Posterior vena cava (tissue), 2 donors: ENCODE measurements at regions not wholly inside any gene's neighbourhood (a gene's known extent, or its start where the extent isn't known, plus 50 kb on each side); places are given as distances from the start of the nearest gene placed in this dataset.

Source experiments
- DNase-seq: peaks from one replicate; pipeline ENCODE4 v3.0.0-alpha.2; 2020; ENCODE audit warnings: low spot score
- intact Hi-C, 2 donors: fragments of 100-400 bp; cut with DNase I; formaldehyde crosslinking; loops; one replicate each; pipeline versions ENCODE4 v1.14.1 to v1.14.2; 2022 to 2023
- donor health status: DM: yes; HTN: yes; CAD: no.
- donor health status: DM: yes; HTN: yes; CAD: no.

DNA sequence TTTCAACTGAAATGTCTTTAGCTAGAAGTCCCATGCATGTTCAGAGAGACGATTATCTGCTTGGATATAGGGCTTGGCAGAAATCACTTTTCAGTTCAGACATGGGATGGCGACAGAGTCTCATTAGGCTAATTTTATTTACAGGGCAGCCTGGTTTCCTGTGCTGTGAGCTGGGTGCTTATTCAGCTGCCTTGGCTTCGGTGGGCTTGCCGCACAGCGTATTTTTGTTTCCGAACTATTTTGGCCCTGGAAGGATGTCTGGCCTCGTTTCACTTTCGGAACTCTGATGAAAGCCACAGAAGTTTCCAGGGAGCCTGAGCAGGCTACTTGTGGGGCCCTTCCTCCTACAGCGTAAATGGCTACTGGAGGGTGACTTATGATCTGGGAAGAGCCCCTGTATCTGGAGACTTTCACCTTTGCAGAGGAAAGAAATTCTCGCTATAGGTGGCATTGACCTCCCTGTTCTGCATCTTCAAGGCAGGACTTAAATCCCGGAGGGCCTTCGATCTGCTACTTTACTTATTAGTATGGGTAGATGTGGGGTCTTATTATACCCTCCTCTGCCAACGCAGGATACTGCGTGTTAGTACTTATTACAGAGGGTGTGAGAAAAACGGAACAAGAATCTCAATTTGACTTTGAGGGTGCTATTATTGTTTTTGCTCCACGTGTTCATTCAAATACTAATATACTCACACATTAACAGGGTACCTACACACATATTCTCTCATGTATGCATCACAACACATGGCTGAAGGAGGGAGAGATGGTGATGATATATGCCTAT is 364.0 kb upstream of the RBMS3 start:
- DNase-seq = peak; percentile 84
- intact Hi-C loops = loop anchor here in 1 of 2 donors (10.0 kb wide), 1 partner anchor 848 kb away; no protein-coding TSS in a partner anchor

GRCh38 chr3:28917895-28918475 is 362.9 kb upstream of the RBMS3 start:
- intact Hi-C loops = loop anchor here in 1 of 2 donors (10.0 kb wide), 1 partner anchor 847 kb away; no protein-coding TSS in a partner anchor
- DNase-seq = no peak

DNA sequence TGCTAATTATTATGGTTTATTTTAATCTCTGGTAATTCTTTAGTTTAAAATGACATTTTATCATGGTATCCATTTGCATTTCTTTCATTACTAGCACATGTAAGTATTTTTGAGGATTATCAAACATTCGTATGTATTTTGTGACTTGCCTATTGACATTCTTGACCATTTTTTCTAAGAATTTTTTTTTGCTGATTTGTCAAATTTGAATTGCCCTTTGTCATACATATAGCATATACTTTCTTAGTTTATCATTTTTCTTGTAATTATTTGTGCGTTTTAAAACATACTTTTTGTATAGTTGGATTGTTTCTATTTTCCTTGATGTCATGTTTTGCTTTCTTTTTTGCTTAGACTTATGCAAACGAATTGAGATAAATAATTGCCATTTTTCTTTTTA is 358.5 kb upstream of the RBMS3 start:
- no peak for DNase-seq
- intact Hi-C loops = no loop called here

- intact Hi-C loops = no loop called here
- DNase-seq = no peak
Observed at GRCh38 chr3:28923994-28924393, 356.9 kb upstream of the RBMS3 start.

DNA sequence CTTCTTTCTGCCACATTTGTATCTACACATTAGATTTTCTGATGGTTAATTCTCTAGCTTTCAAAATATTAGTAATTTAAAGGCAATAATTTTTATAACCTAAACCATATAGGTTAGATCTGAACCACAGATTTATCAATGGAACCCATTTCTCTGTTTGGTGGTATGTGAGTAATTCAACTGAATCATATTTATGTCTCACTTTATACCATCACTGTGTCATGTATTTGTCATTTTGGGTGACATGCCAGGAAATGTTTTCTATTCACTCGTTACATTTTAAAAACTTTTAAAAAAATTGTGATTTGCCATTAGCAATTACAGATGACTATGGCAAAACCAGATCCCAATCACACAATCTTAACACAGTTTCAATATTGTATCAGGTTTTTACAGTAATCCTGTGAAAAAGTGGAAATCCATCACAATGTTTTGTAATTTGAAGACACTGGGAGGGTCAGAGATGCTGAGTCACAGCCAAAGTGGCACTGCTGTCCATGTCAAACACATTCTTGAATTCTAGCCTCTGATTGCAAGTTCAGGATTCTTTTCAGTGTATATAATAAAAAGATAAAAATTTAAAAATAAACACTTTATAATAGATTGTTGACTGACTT is 356.0 kb upstream of the RBMS3 start:
- intact Hi-C loops = no loop called here
- no peak for DNase-seq

GRCh38 chr3:28933337-28933736 is 347.5 kb upstream of the RBMS3 start:
- intact Hi-C loops = no loop called here
- DNase-seq = no peak

- intact Hi-C loops = no loop called here
- no peak for DNase-seq
Observed at GRCh38 chr3:28934126-28934813, 346.6 kb upstream of the RBMS3 start.

DNA sequence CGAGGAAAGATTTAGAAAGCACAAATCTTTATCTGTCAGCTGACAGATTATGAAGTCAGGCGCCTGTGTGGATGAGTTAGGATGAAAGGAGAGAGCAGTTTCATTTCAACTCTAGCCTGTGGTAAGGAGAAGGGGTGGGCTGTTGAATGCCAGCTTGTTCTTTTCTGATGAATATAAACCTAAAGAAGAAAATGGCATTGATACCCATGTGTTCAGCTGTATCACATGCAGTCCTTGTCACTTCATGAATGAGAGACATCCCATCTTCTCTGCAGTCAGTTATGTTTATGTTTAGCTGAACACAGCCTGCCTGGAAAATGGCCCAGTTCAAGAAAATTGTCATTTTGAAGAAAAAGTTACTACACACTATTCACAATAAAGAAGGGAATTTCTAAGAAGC is 345.7 kb upstream of the RBMS3 start:
- no peak for DNase-seq
- intact Hi-C loops = no loop called here

- DNase-seq = no peak
- intact Hi-C loops = no loop called here
Observed at GRCh38 chr3:28936154-28936553, 344.7 kb upstream of the RBMS3 start.

DNA sequence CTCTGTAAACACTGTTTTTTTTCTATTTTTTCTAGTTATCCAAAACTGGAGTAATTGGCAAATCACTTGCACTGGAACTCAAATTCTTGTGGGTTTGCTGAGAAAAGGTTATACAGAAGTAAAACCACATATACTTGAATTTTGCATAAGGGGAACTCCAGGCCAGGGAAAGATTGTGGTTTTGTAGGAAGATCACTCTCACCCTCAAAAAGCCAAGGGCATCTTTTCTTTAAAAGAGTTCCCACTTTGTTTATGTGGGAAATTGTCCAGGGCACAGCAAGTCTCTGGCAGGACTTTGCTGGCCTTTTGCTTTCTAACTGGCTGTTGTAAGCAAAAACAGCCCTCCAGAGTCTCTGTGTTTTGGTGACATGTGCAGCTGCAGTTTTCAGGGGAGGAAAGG is 340.3 kb upstream of the RBMS3 start:
- DNase-seq = no peak
- intact Hi-C loops = no loop called here

DNA sequence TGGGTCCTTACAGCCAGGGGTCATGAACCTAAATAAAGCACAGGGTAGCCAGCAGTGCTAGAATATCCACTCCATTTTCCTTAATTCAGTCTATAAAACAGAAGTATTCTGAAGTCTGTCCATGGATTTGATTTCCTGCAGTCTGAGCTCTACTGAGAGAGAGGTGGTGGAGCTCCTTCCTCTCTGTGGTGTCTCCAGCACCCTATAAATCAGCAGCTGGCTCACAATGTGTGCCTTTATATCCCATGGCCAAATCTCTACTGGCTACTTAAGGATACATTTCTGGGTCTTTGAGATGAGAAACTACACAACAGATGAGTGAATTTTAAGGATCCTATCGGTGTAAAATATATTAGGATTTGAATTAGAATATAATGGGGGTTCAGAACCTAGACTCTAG is 339.9 kb upstream of the RBMS3 start:
- intact Hi-C loops = no loop called here
- DNase-seq = no peak

GRCh38 chr3:28947061-28947460 is 333.8 kb upstream of the RBMS3 start:
- DNase-seq = no peak
- intact Hi-C loops = no loop called here

DNA sequence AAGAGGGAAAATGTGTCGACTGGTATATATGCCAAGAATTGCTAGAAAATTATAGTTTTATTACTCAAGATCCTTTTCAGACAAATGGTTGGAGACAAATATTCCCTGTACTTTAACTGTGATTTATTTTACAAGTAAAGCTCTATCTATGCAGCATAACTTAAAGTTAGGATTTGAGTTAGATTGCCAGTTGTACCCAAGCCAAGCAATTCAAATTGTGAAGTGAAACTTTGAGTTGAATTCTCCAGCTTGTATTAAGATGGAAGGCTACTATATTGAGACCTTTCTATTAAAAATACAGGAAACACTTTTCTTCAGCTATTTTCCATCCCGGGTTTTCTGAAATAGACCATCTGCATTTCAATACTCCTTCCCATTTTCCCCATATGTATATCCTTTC is 333.1 kb upstream of the RBMS3 start:
- intact Hi-C loops = no loop called here
- no peak for DNase-seq

DNA sequence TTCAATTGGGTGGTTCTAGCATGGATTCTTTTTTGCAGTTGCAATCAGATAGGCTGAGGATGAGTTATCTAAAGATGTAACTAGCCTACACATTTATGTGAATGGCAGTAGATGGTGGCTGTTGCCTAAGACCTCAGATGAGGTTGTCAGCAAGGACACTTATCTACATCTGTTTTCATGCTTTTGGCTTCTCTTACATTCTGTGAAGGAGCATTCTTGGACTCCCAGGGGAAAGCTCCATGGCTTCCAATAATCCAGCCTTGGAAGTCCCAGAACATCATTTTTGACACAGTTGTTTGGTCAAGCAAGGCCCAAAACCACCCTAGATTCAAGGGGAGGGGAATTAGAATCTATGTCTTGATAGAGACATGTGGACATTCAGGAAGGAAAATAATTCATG is 332.2 kb upstream of the RBMS3 start:
- DNase-seq = no peak
- intact Hi-C loops = no loop called here

GRCh38 chr3:28949580-28949979 is 331.3 kb upstream of the RBMS3 start:
- intact Hi-C loops = no loop called here
- DNase-seq = no peak

GRCh38 chr3:28950614-28951013 is 330.3 kb upstream of the RBMS3 start:
- DNase-seq = no peak
- intact Hi-C loops = no loop called here

GRCh38 chr3:28951772-28952556 is 328.9 kb upstream of the RBMS3 start:
- no peak for DNase-seq
- intact Hi-C loops = no loop called here

- DNase-seq = no peak
- intact Hi-C loops = no loop called here
Observed at GRCh38 chr3:28958656-28959055, 322.2 kb upstream of the RBMS3 start.

DNA sequence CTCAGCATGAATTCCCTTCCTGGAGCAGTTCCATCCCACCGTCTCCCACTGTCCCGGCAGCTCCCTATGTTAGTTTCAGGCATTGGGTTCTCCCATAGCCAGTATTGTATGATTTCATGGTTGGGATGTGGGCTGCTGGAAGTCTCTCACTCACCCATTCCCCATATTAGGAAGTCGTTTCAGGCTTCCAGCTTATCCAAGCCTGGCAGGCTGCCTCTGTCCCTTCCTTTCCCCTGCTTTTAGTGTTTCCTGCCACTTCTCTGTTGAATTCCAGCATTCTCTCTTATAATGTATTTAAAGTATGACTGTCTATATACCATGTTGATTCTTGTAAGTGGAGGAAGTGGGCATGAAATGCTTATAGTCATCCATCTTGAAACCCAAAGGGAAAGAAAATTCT is 309.7 kb upstream of the RBMS3 start:
- no peak for DNase-seq
- intact Hi-C loops = no loop called here
